HL-60 (cell line): ENCODE measurements at regions not wholly inside any gene's neighbourhood (a gene's known extent, or its start where the extent isn't known, plus 50 kb on each side); places are given as distances from the start of the nearest gene placed in this dataset.
A peak's percentile ranks its signal among the peaks of the same experiment; 100 is the strongest.

Experiments used
- DNase-seq, 2 experiments: peaks; one replicate each; pipeline ENCODE4 v3.0.0-alpha.2; 2010 to 2020; ENCODE audit warnings: low read depth in 1 of 2, low spot score in 1 of 2
- H3K27ac ChIP-seq: fragments of 250-450 bp; sonication (Bioruptor Pico); replicated peaks from 2 replicates; pipeline ENCODE4 v1.5.1; 2020; ENCODE audit warnings: mild to moderate bottlenecking, moderate library complexity
- H3K27me3 ChIP-seq: fragments of 250-450 bp; sonication (Bioruptor Pico); 2 replicates; pipeline ENCODE4 v1.5.1; 2021; ENCODE audit warnings: mild to moderate bottlenecking, moderate library complexity; ENCODE audit not compliant: insufficient read depth, poor library complexity, severe bottlenecking
- H3K4me3 ChIP-seq: replicated peaks from 2 replicates; pipeline ENCODE4 v1.5.1; 2011; ENCODE audit warnings: mild to moderate bottlenecking, control low read depth, low read length; ENCODE audit not compliant: insufficient read depth
- CTCF ChIP-seq: IDR thresholded peaks from one replicate; pipeline ENCODE4 v1.5.1; 2011; ENCODE audit warnings: low read length, control low read depth, inconsistent platforms; ENCODE audit not compliant: insufficient read depth
- GABPA ChIP-seq: IDR thresholded peaks from 2 replicates; pipeline ENCODE4 v1.6.1; 2012; ENCODE audit warnings: low read depth
- POLR2AphosphoS5 ChIP-seq: IDR thresholded peaks from 2 replicates; pipeline ENCODE4 v1.6.1; 2012; ENCODE audit warnings: low read depth
- SPI1 ChIP-seq: IDR thresholded peaks from 2 replicates; pipeline ENCODE4 v1.6.1; 2012; ENCODE audit warnings: low read depth, mild to moderate bottlenecking, borderline replicate concordance
- TF ChIP-seq, protein P1 (sequence below): IDR thresholded peaks from 2 replicates; pipeline ENCODE4 v1.6.1; 2012; ENCODE audit warnings: low read depth; ENCODE audit not compliant: insufficient replicate concordance

- TF ChIP-seq, protein P1, sequence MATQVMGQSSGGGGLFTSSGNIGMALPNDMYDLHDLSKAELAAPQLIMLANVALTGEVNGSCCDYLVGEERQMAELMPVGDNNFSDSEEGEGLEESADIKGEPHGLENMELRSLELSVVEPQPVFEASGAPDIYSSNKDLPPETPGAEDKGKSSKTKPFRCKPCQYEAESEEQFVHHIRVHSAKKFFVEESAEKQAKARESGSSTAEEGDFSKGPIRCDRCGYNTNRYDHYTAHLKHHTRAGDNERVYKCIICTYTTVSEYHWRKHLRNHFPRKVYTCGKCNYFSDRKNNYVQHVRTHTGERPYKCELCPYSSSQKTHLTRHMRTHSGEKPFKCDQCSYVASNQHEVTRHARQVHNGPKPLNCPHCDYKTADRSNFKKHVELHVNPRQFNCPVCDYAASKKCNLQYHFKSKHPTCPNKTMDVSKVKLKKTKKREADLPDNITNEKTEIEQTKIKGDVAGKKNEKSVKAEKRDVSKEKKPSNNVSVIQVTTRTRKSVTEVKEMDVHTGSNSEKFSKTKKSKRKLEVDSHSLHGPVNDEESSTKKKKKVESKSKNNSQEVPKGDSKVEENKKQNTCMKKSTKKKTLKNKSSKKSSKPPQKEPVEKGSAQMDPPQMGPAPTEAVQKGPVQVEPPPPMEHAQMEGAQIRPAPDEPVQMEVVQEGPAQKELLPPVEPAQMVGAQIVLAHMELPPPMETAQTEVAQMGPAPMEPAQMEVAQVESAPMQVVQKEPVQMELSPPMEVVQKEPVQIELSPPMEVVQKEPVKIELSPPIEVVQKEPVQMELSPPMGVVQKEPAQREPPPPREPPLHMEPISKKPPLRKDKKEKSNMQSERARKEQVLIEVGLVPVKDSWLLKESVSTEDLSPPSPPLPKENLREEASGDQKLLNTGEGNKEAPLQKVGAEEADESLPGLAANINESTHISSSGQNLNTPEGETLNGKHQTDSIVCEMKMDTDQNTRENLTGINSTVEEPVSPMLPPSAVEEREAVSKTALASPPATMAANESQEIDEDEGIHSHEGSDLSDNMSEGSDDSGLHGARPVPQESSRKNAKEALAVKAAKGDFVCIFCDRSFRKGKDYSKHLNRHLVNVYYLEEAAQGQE, result no peak
- H3K4me3 ChIP-seq, result no peak overlapping the region
- DNase-seq, result no peak
- H3K27ac ChIP-seq, result no peak overlapping the region
- no peaks in the 10 kb centered on the region for H3K27me3 ChIP-seq
Measured at GRCh38 chr12:63467951-63468350, 200.3 kb downstream of the DPY19L2 start.

DNA sequence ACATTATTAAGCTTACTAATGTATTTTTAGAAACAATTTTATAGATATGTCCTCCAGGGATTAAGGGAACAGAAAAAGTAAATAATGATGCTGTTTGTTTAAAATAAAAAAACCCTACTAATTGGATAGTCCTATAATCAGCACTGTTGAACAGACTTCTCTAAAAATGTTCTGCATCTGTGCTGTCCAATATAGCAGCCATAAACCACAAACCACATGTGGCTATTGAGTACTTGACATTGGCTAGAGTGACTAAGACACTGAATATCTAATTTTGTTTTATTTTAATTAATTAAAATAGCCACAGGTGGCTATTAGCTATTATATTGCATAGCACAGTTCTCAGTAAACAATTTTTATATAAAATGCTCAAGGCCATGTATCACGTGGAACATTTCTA is 210.4 kb downstream of the DPY19L2 start:
- DNase-seq, result no peak
- no peak for TF ChIP-seq SPI1
- TF ChIP-seq, protein P1, result no peak
- Histone ChIP-seq H3K4me3 (no peak overlapping the region), H3K27ac (no peak overlapping the region), H3K27me3 (no peaks in the 10 kb centered on the region)

- no peaks in the 10 kb centered on the region for H3K27me3 ChIP-seq
- H3K4me3 ChIP-seq, result no peak overlapping the region
- DNase-seq, result no peak
- H3K27ac ChIP-seq, result no peak overlapping the region
- TF ChIP-seq GABPA (no peak), CTCF (no peak), POLR2AphosphoS5 (no peak), SPI1 (no peak)
- TF ChIP-seq, protein P1, result no peak
Measured at GRCh38 chr12:63457428-63457827, 210.9 kb downstream of the DPY19L2 start.

DNA sequence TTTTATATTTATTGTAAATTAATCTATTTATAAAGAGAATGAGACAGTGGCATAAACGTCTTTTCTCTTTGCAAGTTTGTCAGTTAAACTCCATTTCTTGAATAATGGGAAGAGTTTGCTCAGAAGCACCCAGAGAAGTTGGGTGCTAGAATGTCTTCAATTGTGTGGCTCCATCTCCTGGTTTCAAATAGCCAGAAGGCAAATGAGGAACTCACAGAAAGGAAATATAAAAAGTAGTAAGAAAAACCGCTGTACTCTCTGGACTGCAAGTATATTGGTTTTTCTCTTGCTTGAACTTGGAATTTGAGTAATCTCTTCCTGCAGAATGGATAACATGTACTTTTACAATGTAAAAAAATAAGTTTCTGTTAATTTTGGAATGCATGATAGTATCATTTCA is 217.5 kb downstream of the DPY19L2 start:
- DNase-seq, result no peak
- TF ChIP-seq, protein P1, result no peak
- TF ChIP-seq SPI1, result peak; percentile 74
- no peaks in the 10 kb centered on the region for H3K27me3 ChIP-seq
- no peak overlapping the region for H3K27ac ChIP-seq
- no peak overlapping the region for H3K4me3 ChIP-seq
